Colonic mucosa (tissue), 4 donors: ENCODE measurements at regions not wholly inside any gene's neighbourhood (a gene's known extent, or its start where the extent isn't known, plus 50 kb on each side); places are given as distances from the start of the nearest gene placed in this dataset.

Experiments used
- DNase-seq: peaks from one replicate; pipeline ENCODE4 v3.0.0-alpha.2; 2020
- H3K27ac ChIP-seq: fragments of 200-600 bp; one replicate; pipeline ENCODE4 v1.8.0; 2021
- H3K27me3 ChIP-seq: fragments of 200-600 bp; one replicate; pipeline ENCODE4 v1.8.0; 2021
- H3K36me3 ChIP-seq: fragments of 200-600 bp; one replicate; pipeline ENCODE4 v1.8.0; 2021
- H3K4me1 ChIP-seq: fragments of 200-600 bp; one replicate; pipeline ENCODE4 v1.8.0; 2021; ENCODE audit warnings: mild to moderate bottlenecking
- H3K4me3 ChIP-seq: fragments of 200-600 bp; one replicate; pipeline ENCODE4 v1.8.0; 2021
- H3K9ac ChIP-seq, 2 donors: one replicate each; pipeline ENCODE4 v1.7.0; 2013; ENCODE audit warnings: control low read depth in 2 of 2, low read depth in 2 of 2, low read length in 2 of 2
- H3K9me3 ChIP-seq: fragments of 200-600 bp; one replicate; pipeline ENCODE4 v1.8.0; 2021
- intact Hi-C: fragments of 100-400 bp; cut with DNase I; formaldehyde crosslinking; loops from one replicate; pipeline ENCODE4 v1.14.1; 2022
- TF ChIP-seq, protein P1 (sequence below): fragments of 200-600 bp; IDR thresholded peaks from one replicate; pipeline ENCODE4 v1.8.0; 2022; ENCODE audit warnings: antibody characterized with exemption, mild to moderate bottlenecking
- donor health status: healthy.
- donor health status: DM: no; HTN: no; CAD: no.
- donor health status: DM: no; HTN: no; CAD: no.

- no peaks in the 10 kb centered on the region for H3K9me3 ChIP-seq
- H3K4me3 ChIP-seq: no peak overlapping the region
- H3K27ac ChIP-seq: no peak overlapping the region
- no peaks in the 10 kb centered on the region for H3K4me1 ChIP-seq
- H3K9ac ChIP-seq: no peak overlapping the region
- intact Hi-C loops: loop anchor here (10.0 kb wide), 1 partner anchor 184 kb away; no protein-coding TSS in a partner anchor
- H3K27me3 ChIP-seq: no peaks in the 10 kb centered on the region
- H3K36me3 ChIP-seq: no peaks in the 10 kb centered on the region
- TF ChIP-seq, protein P1, sequence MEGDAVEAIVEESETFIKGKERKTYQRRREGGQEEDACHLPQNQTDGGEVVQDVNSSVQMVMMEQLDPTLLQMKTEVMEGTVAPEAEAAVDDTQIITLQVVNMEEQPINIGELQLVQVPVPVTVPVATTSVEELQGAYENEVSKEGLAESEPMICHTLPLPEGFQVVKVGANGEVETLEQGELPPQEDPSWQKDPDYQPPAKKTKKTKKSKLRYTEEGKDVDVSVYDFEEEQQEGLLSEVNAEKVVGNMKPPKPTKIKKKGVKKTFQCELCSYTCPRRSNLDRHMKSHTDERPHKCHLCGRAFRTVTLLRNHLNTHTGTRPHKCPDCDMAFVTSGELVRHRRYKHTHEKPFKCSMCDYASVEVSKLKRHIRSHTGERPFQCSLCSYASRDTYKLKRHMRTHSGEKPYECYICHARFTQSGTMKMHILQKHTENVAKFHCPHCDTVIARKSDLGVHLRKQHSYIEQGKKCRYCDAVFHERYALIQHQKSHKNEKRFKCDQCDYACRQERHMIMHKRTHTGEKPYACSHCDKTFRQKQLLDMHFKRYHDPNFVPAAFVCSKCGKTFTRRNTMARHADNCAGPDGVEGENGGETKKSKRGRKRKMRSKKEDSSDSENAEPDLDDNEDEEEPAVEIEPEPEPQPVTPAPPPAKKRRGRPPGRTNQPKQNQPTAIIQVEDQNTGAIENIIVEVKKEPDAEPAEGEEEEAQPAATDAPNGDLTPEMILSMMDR: no peak
- DNase-seq: no peak
These were observed 87.8 kb downstream of the DPPA2 start for GRCh38 chr3:109228391-109229080.

GRCh38 chr3:109229174-109229847, 87.0 kb downstream of the DPPA2 start:
- no peaks in the 10 kb centered on the region for H3K36me3 ChIP-seq
- no peak overlapping the region for H3K27ac ChIP-seq
- intact Hi-C loops: loop anchor here (10.0 kb wide), 1 partner anchor 185 kb away; no protein-coding TSS in a partner anchor
- H3K4me1 ChIP-seq: no peaks in the 10 kb centered on the region
- H3K9me3 ChIP-seq: no peaks in the 10 kb centered on the region
- H3K27me3 ChIP-seq: no peaks in the 10 kb centered on the region
- TF ChIP-seq, protein P1: no peak
- DNase-seq: no peak
- no peak overlapping the region for H3K4me3 ChIP-seq
- no peak overlapping the region for H3K9ac ChIP-seq

DNA sequence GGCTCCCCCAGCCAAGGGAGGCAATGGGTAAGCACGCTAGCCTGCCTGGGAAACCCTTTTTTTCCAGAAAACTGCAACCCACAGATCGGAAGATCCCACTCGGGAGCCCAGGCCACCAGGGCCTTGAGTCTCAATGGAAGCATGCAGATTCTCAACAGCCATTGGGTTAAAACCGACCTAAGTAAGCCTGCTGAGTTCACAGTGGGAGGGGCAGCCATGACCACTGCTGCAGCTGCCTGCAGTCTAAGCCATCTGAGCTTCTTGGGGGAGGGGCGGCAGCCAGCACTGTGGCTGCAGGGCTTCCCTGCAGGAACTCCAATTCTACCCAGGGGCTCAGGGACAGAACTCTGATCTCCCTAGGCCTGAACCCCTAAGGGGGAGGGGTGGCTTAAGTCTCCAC, 82.0 kb downstream of the DPPA2 start:
- Histone ChIP-seq H3K36me3 (no peaks in the 10 kb centered on the region), H3K4me3 (no peak overlapping the region), H3K27ac (no peak overlapping the region), H3K4me1 (no peaks in the 10 kb centered on the region), H3K9ac (no peak overlapping the region), H3K9me3 (no peaks in the 10 kb centered on the region), H3K27me3 (no peaks in the 10 kb centered on the region)
- DNase-seq: no peak
- intact Hi-C loops: no loop called here
- TF ChIP-seq, protein P1: no peak

GRCh38 chr3:109241459-109242186, 74.7 kb downstream of the DPPA2 start:
- no peak for DNase-seq
- H3K27me3 ChIP-seq: no peaks in the 10 kb centered on the region
- TF ChIP-seq, protein P1: no peak
- no peaks in the 10 kb centered on the region for H3K36me3 ChIP-seq
- intact Hi-C loops: no loop called here
- no peaks in the 10 kb centered on the region for H3K4me1 ChIP-seq
- H3K4me3 ChIP-seq: no peak overlapping the region
- H3K27ac ChIP-seq: no peak overlapping the region
- no peak overlapping the region for H3K9ac ChIP-seq
- H3K9me3 ChIP-seq: no peaks in the 10 kb centered on the region

- Histone ChIP-seq H3K36me3 (no peaks in the 10 kb centered on the region), H3K4me3 (no peak overlapping the region), H3K4me1 (no peaks in the 10 kb centered on the region), H3K9me3 (no peaks in the 10 kb centered on the region), H3K27ac (no peak overlapping the region), H3K9ac (no peak overlapping the region), H3K27me3 (no peaks in the 10 kb centered on the region)
- no peak for DNase-seq
- intact Hi-C loops: no loop called here
- TF ChIP-seq, protein P1: no peak
These were observed 74.2 kb downstream of the DPPA2 start for GRCh38 chr3:109242187-109242523.
